GM13977 (cell line): ENCODE measurements at regions not wholly inside any gene's neighbourhood (a gene's known extent, or its start where the extent isn't known, plus 50 kb on each side); places are given as distances from the start of the nearest gene placed in this dataset.

ENCODE experiments used
- DNase-seq: peaks from one replicate; pipeline ENCODE4 v3.0.0; 2012; ENCODE audit warnings: low spot score
- in situ Hi-C: fragments of 300-500 bp; cut with MboI; formaldehyde crosslinking; loops from one replicate; pipeline ENCODE4 v1.12.0; 2022; ENCODE audit warnings: low sequenced_read_pairs, low pct_unique_long_range_greater_than_20kb, mixed read lengths, inconsistent platforms; ENCODE audit not compliant: unreplicated experiment
- TF ChIP-seq, protein P1 (sequence below): IDR thresholded peaks from 2 replicates; pipeline ENCODE4 v1.5.1; 2012; ENCODE audit warnings: mild to moderate bottlenecking, control low read depth; ENCODE audit not compliant: insufficient read depth; ENCODE audit errors: extremely low read depth, missing control alignments

DNA sequence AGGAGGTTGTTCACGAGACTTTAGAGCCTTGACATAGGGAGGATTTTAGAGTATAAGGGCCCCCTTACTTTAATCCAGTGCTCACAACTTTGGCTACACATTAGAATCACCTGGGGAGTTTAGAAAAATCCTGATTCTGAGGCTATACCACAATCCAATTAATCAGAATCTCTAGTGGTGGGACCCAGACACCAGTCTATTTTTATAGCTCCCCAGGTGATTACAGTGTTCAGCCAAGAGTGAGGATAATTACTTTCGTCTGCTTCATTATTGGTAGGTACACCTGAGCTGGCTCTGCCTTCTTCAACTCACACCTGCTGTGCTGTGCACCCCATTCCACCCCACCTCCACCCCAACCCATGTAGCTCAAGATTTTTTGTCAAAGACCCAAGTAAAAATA, 141.3 kb upstream of the EPB41L4A start:
- no peak for DNase-seq
- TF ChIP-seq, protein P1, sequence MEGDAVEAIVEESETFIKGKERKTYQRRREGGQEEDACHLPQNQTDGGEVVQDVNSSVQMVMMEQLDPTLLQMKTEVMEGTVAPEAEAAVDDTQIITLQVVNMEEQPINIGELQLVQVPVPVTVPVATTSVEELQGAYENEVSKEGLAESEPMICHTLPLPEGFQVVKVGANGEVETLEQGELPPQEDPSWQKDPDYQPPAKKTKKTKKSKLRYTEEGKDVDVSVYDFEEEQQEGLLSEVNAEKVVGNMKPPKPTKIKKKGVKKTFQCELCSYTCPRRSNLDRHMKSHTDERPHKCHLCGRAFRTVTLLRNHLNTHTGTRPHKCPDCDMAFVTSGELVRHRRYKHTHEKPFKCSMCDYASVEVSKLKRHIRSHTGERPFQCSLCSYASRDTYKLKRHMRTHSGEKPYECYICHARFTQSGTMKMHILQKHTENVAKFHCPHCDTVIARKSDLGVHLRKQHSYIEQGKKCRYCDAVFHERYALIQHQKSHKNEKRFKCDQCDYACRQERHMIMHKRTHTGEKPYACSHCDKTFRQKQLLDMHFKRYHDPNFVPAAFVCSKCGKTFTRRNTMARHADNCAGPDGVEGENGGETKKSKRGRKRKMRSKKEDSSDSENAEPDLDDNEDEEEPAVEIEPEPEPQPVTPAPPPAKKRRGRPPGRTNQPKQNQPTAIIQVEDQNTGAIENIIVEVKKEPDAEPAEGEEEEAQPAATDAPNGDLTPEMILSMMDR: no peak
- in situ Hi-C loops: no loop called here

DNA sequence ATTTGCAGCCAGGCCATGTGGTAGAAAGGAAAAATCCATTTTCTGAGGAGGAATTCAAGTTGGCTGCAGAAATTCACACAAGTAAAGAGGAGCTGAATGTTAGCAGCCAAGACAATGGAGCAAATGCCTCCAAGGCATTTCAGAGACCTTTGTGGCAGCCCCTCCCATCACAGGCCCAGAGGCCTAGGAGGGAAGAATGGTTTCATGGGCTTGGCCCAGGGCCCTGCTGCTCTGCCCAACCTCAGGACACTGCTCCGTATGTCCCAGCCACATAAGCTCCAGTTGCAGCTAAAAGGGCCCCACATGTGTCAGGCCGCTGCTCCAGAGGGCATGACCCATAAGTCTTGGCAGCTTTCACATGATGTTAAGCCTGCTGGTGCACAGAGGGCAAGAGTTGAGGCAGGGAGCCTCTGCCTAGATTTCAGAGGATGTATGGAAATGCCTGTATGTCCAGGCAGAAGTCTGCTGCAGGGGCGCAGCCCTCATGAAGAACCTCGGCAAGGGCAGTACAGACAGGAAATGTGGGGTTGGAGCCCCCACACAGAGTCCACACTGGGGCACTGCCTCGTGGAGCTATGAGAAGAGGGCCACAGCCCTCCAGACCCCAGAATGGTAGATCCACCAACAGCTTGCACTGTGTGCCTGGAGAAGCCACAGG, 144.2 kb upstream of the EPB41L4A start:
- TF ChIP-seq, protein P1: no peak
- no peak for DNase-seq
- in situ Hi-C loops: no loop called here

DNA sequence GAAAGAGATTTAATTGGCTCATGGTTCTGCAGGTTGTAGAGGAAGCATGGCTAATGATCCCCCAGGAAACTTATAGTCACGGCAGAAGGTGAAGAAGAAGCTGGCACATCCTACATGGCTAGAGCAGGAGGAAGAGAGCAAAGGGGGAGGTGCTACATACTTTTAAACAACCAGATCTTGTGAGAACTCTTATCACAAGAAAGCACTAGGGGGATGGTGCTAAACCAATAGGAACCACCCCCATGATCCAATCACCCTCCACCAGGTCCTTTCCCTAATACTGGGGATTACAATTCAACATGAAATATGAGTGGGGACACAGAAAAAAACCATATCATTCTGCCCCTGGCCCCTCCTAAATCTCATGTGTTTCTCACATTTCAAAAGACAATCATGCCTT, 147.2 kb upstream of the EPB41L4A start:
- no peak for DNase-seq
- in situ Hi-C loops: no loop called here
- TF ChIP-seq, protein P1: no peak

DNA sequence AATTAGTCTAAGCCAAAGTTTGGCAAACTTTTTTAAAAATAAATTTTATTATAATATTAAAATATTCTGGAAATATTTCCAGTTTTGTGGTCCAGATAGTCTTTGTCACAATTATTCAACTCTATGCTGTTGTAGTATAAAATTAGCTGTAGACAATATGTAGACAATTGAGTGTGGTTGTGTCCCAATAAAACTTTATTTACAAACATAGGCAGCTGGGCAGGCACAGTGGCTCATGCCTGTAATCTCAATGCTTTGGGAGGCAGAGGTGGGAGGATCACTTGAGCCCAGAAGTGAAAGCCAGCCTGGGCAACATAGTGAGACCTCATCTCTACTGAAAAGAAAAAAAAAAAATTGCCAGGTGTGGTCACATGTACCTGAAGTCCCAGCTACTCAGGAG, 150.5 kb upstream of the EPB41L4A start:
- in situ Hi-C loops: no loop called here
- DNase-seq: no peak
- TF ChIP-seq, protein P1: no peak

DNA sequence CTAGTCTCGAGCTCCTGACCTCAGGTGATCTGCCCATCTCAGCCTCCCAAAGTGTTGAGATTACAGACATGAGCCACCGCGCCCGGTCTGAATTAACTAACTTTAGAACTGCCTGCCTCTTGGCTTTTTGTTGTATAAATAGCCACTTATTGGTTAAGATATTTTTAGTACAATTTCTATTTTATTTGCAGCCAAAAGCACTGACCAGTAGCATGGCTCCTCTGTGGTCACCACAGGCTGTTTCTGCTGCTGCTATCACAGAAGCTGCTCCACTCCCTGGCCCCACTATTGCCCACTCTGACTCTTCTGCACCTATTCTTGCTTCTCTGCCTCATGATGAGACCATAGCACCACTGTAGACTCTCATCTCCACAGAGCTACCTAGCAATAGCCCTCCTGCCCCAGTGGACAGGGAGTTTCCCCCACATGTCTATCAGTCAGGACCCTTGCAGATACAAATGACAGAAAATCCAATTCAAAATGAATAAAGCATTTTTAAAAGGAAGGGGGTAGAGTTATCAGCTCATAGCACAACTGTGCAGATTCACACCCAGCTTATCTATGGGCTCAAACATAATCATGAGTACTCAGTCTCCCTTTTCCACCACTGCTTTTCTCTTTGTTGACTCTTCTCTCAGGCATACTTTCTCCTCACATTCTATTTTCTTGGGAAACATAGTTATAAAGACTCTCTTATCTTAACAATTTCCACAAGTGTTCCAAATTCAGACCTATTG, 151.8 kb upstream of the EPB41L4A start:
- DNase-seq: no peak
- TF ChIP-seq, protein P1: no peak
- in situ Hi-C loops: no loop called here

GRCh38 chr5:112573441-112573840, 154.4 kb upstream of the EPB41L4A start:
- in situ Hi-C loops: no loop called here
- DNase-seq: no peak
- TF ChIP-seq, protein P1: no peak
